LHCN-M2 (cell line): ENCODE measurements at regions not wholly inside any gene's neighbourhood (a gene's known extent, or its start where the extent isn't known, plus 50 kb on each side); places are given as distances from the start of the nearest gene placed in this dataset.
"Not testable (repeated sequence)": the region's sequence is repeated elsewhere in the genome, so short reads cannot be mapped to it uniquely, and the experiment has no call there.

Experiments
- DNase-seq: peaks from one replicate; pipeline ENCODE4 v3.0.0-alpha.2; 2012; ENCODE audit warnings: low read depth

DNA sequence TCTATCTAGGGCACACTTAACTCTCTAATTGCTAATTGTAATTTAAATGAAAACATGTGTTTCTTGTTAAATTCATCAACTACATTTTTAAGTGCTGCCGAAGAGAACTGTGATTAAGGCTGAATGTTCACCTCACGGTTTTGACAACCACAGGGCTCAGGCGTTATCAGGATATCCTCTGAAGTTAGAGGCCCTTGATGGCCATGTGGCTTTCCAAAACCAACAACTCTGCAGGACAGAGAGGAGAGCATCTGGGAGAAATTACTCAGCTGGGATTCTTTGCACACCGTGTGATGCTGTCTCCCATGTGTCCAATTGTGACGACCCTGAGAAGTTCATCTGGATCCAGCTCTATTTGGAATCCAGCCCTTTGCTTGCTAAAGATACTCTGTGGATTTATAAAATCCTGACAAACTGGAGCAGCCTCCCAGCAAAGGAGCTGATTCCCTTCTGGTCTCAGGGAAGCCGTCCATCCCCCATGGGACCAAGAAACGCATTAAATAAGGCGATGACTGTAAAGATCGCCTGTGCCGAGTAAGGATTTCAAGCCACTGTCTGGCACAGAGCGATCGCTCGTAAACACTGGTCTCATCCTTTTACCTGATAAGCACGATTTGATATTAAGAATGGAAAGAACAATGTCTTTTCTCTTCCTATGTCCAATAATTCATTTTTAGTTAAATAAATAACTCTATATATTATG, 401.1 kb downstream of the CD83 start:
- no peak for DNase-seq

DNA sequence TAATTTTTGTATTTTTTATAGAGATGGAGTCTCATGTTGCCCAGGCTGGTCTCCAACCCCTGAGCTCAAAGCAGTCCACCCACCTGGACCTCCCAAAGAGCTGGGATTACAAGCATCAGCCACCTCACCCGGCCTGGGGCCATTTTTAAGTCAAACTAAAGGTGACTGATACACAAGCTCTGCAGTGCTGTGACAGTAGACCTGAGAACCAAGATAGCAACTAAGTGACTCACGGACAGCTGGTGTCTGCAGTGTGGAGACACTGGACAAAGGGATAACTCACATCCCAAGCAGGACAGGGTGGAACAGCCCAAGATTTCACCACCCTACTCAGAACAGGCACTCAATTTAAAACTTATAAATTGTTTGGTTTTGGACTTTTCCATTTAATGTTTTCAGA, 402.5 kb downstream of the CD83 start:
- peak; percentile 51 for DNase-seq

DNA sequence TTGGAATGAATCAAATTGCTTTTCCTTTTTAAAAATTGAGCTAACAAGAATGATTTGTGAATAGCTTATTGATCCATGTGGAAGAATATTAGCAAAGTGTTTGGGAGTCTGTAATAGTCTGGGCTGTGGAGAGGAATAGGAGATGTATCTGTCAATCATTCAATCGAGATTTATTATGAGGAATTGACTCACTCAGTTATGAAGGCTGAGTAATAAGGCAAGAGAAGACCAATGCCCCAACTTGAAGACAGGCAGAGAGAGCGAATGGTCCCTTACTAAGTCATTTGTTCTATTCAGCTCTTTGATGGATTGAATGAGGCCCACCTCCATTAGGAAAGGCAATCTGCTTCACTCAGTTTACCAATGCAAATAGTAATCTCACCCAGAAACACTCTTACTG, 403.0 kb downstream of the CD83 start:
- DNase-seq: no peak

GRCh38 chr6:14521141-14521540, 403.6 kb downstream of the CD83 start:
- no peak for DNase-seq

DNA sequence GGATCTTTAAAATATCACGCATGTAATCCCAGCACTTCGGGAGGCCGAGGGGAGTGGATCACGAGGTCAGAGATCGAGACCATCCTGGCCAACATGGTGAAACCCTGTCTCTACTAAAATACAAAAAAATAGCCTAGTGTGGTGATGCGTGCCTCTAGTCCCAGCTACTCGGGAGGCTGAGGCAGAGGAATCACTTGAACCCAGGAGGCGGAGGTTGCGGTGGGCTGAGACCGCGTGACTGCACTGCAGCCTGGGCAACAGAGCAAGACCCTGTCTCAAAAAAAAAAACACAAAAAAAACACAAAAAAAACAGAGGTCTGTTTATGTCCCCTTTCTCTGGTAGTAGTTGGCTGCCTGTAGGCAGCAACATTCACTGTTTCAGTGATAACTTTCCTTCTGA, 404.3 kb downstream of the CD83 start:
- DNase-seq: not testable (repeated sequence)

DNA sequence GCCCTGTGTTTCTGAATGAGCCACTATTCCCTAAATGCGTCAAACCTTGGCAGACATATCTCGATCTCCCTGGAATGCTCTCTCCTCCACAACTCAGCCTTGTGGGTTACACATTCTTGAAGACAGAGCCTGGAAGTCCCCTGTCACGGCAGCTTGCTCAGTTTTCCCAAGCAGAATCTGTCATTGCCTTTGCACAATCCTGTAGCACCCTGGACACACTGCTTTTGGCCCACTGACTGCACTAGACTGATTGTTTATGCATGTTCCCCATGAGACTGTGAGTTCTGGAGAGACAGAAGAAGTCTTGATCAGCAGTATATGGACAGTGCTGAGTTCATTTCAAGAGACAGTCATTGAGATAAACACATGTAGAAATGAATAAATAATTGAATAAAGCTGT, 406.7 kb downstream of the CD83 start:
- DNase-seq: no peak

- DNase-seq: no peak
These were observed 412.8 kb downstream of the CD83 start for GRCh38 chr6:14530385-14530784.

DNA sequence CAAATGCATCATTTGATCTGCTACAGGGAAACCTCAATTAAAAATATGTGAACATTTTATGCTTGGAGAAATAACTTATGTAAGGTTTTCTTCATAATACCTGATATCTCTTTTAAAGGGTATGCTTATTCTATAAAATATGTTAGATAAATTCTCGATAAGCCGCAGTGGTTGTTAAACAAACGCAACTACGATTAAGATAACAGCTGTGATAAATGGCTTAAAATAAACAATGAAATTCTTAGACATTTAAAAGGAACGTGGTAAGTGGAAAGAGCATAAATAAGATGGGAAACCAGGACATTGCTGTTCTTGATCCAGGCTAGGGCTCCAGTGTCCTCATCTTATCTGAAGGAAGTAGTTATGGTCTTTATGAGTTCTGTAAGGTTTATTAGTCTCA, 415.9 kb downstream of the CD83 start:
- no peak for DNase-seq

DNA sequence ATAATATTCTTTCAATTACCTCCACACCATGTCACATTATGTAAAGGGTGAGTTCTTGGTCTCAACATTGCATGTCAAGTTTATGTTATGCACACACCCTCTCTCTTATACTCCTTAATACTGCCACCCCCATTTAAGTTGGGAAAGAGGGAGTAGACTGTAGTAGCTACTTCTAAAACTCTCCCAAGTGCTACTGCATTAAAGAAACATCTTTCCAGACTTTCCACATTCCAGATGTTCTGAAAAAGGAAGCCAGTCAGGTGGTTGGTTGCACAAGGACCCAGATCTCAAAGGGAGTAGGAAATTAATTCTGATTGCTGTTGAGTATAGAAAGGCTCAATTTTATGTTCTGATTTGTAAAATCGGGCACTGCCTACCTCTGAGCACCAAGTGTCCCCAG, 419.5 kb downstream of the CD83 start:
- DNase-seq: no peak

DNA sequence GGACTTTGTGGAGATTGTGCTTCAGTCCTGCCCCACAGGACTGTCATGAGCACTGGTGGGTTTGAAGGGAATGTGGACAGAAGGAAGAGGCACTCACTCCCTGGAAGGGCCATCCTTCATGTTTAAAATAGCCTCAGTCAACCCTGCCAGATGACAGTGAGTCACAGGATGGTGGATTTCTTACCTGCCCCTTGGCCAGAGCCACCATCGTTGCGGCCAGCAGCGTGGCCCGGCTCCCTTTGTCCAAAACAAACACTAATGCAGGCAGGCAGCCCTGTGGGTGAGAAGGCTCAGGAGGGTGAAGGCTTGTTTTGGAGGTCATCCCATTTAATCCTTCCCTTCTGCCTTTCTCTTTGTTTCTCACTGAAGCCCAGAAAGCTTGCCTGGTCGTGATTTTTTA, 422.7 kb downstream of the CD83 start:
- no peak for DNase-seq

DNA sequence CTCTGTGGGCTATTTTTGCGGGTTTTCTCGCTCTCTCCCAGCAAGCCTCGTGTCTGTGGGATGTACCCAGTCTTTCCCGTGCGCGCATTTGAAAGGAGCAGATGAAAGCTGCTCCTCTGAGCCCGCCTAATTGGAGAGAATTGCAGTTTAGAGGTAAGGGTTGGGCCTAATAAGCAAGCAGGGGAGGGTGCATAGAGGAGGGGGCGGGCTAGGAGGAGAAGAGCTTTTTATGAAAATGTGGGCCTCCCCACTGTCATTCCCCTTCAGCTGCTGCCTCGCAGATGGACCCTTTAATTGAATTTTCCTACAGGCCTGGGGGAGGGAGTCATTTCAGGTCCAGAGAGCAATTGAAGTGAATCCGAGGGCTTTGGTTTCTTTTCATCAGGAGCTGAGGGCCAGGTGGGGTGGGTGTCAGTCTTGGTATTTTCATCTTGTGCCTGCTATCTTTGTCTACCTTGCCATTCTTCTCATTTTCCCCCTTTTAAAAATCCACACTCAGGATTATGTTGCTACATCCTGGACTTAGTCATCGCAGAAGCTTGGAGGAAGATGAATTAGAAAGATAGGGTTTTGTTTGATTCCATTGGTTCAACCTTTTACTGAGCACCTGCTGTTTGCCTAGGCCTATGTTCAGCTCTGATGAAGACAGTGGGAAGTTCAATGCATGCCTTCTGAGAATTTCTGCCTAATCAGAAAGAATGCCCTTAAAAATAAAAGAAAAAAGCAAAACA, 423.4 kb downstream of the CD83 start:
- no peak for DNase-seq

DNA sequence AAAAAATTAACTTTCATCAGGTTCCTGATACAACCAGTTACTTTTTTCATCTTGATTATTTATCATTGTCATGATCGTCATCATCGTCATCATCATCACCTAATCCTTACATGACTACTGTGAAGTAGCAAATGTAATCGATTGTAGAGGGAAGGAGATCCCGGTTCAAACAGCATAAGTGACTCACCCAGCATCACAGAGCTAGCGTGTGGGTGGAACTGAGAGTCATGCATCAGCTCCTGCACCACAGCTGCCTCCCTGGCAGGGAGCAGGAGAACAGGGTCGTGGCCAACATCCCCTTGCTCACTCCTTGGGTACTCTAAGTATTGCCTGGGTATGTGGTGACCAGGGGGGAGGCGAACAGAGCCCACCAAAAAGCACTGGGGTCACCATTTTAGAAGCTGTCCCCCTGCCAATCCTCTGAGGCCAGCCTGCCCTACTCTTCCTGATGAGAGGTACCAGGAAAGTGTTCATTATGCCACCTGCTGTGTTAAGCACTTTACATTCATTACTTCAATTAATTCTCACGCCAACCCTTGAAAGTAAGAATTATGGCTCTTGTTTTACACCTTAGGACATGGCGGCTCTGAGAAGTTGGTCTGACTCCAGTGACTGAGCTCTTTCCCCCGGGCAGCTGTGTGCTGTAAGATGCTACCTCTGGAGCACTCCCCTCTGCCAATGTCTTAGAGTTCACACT, 425.2 kb downstream of the CD83 start:
- peak; percentile 68 for DNase-seq

DNA sequence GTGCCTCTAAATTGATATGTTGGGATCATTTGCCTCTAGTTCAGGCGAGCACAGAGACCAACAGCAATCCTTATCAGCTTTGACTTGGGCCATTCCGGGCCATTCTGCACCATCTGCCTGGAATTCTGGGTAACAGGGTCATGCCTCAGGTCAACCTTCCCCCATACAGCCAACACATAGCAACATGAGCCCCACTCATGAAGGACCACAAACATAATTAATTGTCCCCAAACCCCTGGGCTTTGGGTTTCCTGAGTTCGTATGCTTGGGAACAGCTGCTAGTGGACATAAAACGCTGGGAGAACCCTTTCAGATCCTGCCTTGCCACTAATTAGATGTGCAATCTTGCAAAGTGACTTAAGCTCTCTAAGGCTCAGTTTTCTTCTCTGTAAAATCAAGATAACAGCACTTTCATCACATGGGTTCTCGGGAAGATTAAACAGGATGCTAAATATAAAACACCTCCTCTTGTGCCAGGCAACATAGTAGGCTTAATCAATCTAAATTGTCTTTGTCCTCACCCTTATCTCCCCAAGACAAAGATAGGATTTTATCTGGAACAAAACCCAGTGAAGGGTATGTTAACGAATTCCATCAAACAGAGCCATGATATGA, 426.5 kb downstream of the CD83 start:
- no peak for DNase-seq

DNA sequence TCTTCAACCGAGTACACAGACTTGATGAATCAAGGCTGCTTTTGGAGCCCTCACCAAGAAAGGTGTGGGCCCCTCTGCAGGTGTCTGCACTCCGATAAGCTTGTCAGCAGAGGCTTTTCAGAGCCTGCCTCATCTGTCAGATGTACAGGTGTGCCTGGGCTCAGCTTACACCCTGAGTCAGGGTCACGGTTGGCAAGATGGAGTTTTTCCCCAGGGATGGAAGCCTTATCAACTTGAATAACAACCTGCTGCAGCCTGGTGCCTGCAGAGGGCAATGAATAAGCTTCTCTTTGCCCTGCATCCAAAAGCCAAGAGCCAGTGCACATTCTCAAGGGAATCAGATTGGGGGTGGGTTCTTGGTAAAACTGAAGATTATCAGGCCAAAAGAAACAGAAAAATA, 427.1 kb downstream of the CD83 start:
- DNase-seq: no peak

DNA sequence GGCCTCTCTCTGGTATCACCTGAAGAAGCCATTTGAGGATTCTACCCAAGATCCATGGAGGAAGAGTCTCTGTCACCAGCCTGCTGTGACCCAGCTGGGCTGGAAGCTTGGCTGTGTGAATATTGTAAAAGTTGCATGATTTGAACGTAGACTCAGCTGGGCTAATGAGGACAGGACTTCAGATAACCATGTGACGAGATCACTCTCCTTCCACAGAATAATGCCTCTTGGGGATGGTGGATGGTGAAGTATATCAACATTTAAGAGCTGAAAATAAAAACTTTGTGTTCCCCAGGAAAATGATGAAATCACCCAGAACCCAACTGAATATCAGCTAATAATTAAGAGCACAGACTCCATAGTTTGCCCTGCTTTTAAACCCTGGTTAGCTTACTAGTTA, 427.9 kb downstream of the CD83 start:
- no peak for DNase-seq

DNA sequence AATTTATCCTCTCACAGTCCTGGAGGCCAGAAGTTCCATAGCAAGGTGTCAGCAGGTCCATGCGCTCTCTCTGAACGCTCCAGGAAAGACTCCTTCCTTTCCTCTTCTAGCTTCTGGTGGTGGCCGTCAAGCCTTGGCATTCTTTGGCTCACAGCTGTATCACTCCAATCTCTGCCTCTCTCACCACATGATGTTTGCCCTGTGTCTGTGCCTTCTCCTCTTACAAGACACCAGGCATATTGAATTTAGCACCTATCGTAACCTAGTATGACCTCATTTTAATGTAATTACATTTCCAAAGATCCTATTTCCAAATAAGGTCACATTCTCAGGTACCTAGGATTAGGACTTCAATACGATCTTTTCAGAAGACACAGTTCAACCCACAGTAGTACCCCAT, 428.5 kb downstream of the CD83 start:
- no peak for DNase-seq

DNA sequence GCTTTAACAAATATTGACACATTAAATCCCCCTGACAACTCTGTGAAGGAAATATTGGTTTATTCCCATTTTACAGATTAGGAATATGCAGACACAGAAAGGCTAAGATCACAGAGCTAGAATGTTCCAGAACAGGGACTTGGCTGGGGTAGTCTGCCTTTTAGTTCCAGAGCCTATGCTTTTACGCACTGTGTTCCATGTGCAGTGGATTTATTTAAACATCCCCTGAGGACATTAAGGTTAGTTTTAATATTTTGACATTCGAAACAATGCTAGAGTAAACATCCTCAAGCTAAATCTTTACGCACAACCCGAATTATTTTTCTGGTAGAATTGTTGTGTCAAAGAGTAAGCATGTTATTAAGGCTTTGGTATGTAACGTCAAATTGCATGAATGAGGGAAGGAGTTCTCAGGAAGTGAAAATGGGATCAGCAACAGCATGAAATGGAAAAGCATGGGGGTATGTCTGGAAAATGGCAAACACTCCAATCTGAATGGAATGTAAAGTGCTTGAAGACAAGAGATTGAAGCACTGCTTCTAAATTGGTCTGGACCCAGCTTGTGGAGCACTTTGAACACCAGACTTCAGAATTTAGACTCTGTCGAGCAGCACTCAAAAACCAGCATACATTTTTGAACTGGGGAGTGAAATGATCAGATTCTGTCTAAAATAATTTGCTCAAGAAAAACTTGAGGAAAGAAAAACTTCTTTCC, 429.9 kb downstream of the CD83 start:
- DNase-seq: no peak

DNA sequence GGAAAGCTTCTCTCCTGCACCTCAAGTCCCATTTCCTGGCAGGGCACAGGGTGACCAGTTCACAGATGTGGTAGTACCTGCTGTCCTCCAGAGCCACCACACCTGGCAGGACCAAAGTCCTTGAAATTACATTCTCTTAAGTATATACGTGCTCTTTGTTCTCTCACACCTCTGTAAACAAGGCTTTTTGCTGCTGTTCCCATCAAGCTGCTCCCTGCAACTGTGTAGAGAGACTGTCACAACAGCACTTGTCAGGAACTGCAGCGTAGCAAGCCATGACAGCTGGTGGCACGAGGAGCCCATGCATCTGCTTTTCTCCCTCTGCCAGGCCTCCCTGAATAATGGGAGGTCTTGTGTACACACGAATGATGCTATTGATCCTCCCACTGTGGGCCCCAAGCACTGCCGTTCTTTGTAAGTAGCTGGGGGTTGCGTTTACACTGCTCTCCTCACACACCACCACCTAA, 431.8 kb downstream of the CD83 start:
- no peak for DNase-seq

DNA sequence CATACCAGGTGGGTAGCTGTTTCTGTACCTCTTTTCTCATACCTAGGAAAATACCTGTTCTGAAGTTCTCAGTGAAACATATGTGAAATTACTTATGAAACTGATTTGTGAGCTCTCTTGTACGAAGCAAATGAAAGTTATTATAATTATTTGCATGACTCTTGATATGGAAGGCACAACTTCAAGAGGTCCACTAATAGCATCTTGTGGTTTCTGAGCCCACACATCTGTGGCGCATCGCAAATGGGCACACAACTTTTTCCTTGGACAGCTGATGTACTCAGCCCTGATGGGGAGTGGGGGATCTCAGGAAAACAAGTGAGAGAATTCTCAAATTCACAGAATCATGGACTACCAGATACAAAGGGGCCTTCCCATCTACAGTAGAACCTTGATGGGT, 432.3 kb downstream of the CD83 start:
- DNase-seq: no peak

- no peak for DNase-seq
These were observed 432.8 kb downstream of the CD83 start for GRCh38 chr6:14550410-14550809.

- DNase-seq: peak; percentile 13
These were observed 433.2 kb downstream of the CD83 start for GRCh38 chr6:14550822-14551221.

- not testable (repeated sequence) for DNase-seq
These were observed 434.0 kb downstream of the CD83 start for GRCh38 chr6:14551601-14552000.
